GM18858 (cell line): ENCODE measurements at regions not wholly inside any gene's neighbourhood (a gene's known extent, or its start where the extent isn't known, plus 50 kb on each side); places are given as distances from the start of the nearest gene placed in this dataset.

ENCODE experiments used
- ATAC-seq: cut with Tn5 transposase; IDR thresholded peaks from one replicate; pipeline ENCODE4 v1.9.1; 2021; ENCODE audit not compliant: unreplicated experiment

- no peak for ATAC-seq
Measured at GRCh38 chr16:59759296-59759695, 1025.2 kb upstream of the GOT2 start.

- ATAC-seq = no peak
Measured at GRCh38 chr16:59758848-59759247, 1024.7 kb upstream of the GOT2 start.

- no peak for ATAC-seq
Measured at GRCh38 chr16:59754854-59755253, 1020.7 kb upstream of the GOT2 start.

- ATAC-seq = no peak
Measured at GRCh38 chr16:59749662-59750336, 1015.7 kb upstream of the GOT2 start.

GRCh38 chr16:59748531-59748930, 1014.4 kb upstream of the GOT2 start:
- no peak for ATAC-seq

GRCh38 chr16:59743504-59743903, 1009.4 kb upstream of the GOT2 start:
- ATAC-seq = no peak

- no peak for ATAC-seq
Measured at GRCh38 chr16:59740858-59741257, 1006.7 kb upstream of the GOT2 start.

GRCh38 chr16:59737274-59737673, 1003.2 kb upstream of the GOT2 start:
- no peak for ATAC-seq

GRCh38 chr16:59733321-59733720, 999.2 kb upstream of the GOT2 start:
- no peak for ATAC-seq

- no peak for ATAC-seq
Measured at GRCh38 chr16:59729613-59730012, 995.5 kb upstream of the GOT2 start.

GRCh38 chr16:59719121-59719520, 985.0 kb upstream of the GOT2 start:
- ATAC-seq = no peak

GRCh38 chr16:59707436-59708226, 973.5 kb upstream of the GOT2 start:
- no peak for ATAC-seq

GRCh38 chr16:59701963-59702930, 968.1 kb upstream of the GOT2 start:
- no peak for ATAC-seq

GRCh38 chr16:59699786-59700185, 965.7 kb upstream of the GOT2 start:
- no peak for ATAC-seq

- ATAC-seq = no peak
Measured at GRCh38 chr16:59698346-59699020, 964.4 kb upstream of the GOT2 start.

- ATAC-seq = no peak
Measured at GRCh38 chr16:59697761-59698160, 963.6 kb upstream of the GOT2 start.

- no peak for ATAC-seq
Measured at GRCh38 chr16:59697236-59697635, 963.1 kb upstream of the GOT2 start.

GRCh38 chr16:59696495-59696894, 962.4 kb upstream of the GOT2 start:
- no peak for ATAC-seq

- ATAC-seq = no peak
Measured at GRCh38 chr16:59690216-59690615, 956.1 kb upstream of the GOT2 start.

GRCh38 chr16:59688006-59688405, 953.9 kb upstream of the GOT2 start:
- no peak for ATAC-seq

GRCh38 chr16:59686405-59686804, 952.3 kb upstream of the GOT2 start:
- ATAC-seq = no peak
